ENCODE measurements at regions not wholly inside any gene's neighbourhood (a gene's known extent, or its start where the extent isn't known, plus 50 kb on each side); places are given as distances from the start of the nearest gene placed in this dataset.
"Not testable (repeated sequence)": the region's sequence is repeated elsewhere in the genome, so short reads cannot be mapped to it uniquely, and the experiment has no call there.

- DNase-seq, result no peak
These were observed 108.5 kb downstream of the KCNK1 start for GRCh38 chr1:233722212-233722979.

DNA sequence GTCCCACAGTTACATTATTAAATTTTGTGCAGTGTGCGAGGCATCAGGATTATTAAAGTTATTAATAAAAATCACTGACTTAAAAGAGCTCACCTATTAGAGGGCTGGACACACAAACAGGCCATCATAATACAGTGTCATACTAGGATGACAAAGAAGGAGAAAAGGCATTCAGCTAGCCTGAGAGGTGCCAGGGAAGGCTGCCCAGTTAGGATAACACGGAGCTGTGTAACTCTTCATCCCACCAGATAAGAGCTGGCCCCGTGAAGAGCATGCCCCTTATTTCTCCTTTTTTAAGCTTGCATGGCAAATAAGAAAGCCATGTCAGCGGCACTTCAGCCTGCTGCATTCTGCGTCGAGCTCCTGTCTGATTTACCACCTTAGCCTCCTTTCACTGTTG lies 109.5 kb downstream of the KCNK1 start:
- DNase-seq, result no peak

DNA sequence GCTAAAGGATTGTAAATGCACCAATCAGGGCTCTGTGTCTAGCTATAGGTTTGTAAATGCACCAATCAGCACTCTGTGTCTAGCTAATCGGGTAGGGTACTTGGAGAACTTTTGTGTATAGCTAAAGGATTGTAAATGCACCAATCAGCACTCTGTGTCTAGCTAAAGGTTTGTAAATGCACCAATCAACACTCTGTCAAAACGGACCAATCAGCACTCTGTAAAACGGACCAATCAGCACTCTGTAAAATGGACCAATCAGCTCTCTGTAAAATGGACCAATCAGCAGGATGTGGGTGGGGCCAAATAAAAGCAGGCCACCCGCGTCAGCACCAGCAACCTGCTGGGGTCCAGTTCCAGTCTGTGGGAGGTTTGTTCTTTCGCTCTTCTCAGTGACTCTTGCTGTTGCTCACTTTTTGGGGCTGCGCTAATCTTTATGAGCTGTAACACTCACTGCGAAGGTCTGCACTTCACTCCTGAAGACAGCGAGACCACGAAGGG lies 110.3 kb downstream of the KCNK1 start:
- not testable (repeated sequence) for DNase-seq

GRCh38 chr1:233725423-233725822 lies 111.5 kb downstream of the KCNK1 start:
- no peak for DNase-seq

DNA sequence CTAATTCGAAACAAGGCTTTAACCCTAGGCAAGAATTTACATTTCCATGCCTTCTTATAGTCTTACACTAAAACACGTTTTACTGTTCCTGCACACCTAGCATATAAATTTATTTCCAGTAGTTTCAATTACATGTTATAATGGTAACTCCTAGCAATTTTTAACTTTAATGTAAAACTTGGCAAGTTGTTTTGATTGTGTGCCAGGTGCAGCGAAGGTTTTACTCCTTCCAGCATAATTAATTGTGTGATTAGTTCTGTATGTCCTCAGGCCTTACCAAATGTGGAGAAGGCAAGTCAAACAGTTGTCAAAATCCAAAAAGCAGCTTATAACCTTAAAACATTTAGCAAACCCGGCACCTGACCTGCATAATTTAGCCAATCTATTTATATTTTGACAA lies 114.8 kb downstream of the KCNK1 start:
- DNase-seq, result no peak

GRCh38 chr1:233730380-233730779 lies 116.5 kb downstream of the KCNK1 start:
- DNase-seq, result no peak

- no peak for DNase-seq
These were observed 116.9 kb downstream of the KCNK1 start for GRCh38 chr1:233730809-233731208.

- no peak for DNase-seq
These were observed 118.3 kb downstream of the KCNK1 start for GRCh38 chr1:233732206-233732605.

GRCh38 chr1:233734456-233734855 lies 120.5 kb downstream of the KCNK1 start:
- DNase-seq, result no peak

GRCh38 chr1:233735331-233735730 lies 121.4 kb downstream of the KCNK1 start:
- DNase-seq, result no peak

GRCh38 chr1:233735847-233736246 lies 121.9 kb downstream of the KCNK1 start:
- DNase-seq, result no peak

- DNase-seq, result no peak
These were observed 123.4 kb downstream of the KCNK1 start for GRCh38 chr1:233737341-233737740.

DNA sequence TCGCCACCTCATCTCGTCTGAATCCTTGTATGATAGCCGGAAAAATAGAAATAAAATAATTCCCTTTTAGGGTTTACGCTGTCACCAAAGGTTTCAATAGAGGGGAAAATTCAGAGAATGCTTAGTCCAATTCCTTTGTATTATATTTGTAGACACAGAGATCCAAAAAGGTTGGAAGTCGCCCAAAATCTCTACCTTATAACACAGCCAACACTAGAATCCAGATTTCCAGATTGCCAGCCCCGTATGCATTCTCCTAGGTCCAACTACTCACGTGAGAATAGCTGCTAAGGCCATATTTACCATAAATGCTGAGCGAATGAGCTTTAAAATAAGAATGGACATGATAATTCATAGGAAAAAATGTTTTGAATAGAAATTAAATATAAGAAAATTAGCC lies 124.5 kb downstream of the KCNK1 start:
- DNase-seq, result no peak

DNA sequence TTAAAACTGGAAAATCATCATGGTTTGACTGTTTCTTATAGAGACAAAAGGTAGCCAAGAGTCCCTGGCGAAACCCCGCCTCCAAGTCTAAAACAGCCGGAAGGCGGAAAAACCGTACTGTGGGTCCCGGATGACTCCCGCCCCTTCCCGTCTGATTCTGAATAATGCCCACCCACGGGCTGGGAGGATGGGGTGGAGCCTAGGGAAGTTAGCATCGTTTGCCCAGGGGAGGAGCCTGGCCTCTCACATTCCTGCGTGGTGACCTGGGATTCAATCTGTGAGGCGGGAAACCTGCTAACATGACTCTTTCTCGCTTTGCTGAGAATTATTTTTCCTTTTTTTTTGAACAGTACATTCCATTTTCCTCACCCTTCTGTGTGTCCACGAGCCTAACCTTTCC lies 124.9 kb downstream of the KCNK1 start:
- DNase-seq, result no peak

GRCh38 chr1:233744779-233745513 lies 131.0 kb downstream of the KCNK1 start:
- no peak for DNase-seq

GRCh38 chr1:233750139-233750538 lies 136.2 kb downstream of the KCNK1 start:
- no peak for DNase-seq

DNA sequence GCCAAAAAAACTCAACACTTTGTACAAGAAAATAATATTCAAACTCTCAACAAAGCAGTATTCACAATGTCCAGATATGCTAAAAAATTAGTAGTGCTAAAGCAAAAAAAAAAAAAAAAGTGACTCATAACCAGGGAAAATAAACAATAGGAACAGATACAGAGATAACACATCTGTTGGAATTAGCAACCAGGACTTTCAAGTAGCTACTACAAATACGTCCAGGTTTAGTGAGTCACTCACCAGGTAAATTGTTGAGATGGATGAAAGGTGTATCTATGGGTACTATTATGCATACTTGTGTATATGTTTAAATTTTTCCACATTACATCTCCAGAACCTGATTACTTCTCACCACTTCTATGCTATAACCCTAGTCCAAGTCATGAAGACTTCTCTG lies 144.8 kb upstream of the SLC35F3 start:
- DNase-seq, result no peak

DNA sequence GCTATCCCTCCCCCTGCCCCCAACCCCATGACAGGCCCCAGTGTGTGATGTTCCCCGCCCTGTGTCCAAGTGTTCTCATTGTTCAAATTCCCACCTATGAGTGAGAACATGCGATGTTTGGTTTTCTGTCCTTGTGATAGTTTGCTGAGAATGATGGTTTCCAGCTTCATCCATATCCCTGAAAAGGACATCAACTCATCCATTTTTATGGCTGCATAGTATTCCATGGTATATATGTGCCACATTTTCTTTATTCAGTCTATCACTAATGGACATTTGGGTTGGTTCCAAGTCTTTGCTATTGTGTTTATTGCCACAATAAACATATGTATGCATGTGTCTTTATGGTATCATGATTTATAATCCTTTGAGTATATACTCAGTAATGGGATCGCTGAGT lies 140.2 kb upstream of the SLC35F3 start:
- not testable (repeated sequence) for DNase-seq

- DNase-seq, result no peak
These were observed 126.9 kb upstream of the SLC35F3 start for GRCh38 chr1:233777566-233777965.

DNA sequence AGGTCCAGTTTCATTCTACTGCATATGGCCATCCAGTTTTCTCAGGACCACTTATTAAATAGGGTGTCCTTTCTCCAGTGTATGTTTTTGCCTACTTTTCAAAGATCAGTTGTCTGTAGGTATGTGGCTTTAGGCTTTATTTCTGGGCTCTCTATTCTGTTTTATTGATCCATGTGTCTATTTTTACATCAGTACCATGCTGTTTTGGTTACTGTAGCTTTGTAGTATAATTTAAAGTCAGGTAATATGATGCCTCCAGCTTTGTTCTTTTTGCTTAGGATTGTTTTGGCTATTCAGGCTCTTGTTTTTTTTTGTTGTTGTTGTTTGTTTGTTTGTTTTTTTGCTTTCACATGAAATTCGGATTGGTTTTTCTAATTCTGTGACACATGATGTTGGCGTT lies 124.4 kb upstream of the SLC35F3 start:
- no peak for DNase-seq

DNA sequence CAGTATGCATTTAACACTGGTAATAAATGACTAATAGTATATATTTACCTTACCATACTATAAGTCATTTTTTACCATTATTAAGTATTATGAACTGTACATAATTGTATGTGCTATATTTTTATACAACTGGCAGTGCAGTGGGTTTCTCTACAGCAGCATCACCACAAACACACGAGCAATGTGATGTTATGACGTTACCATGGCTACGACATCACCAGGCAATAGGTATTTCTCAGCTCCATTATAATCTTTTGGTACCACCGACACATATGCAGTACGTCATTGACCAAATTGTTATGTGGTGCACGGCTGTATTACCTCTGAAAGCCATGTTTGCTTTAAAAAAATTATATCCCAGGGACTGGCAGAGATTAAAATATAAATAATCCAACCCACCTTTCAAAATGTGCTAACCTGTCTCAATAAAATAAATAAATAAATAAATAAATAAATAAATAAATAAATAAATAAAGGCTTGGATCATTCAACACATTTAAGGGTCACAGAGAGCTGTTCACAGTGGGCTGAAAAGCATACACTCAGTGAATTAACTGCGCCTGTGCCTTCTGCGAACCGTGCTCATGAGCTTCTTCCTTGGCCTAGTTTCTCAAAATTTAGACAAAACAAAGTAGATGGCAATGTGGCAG lies 121.4 kb upstream of the SLC35F3 start:
- no peak for DNase-seq

- no peak for DNase-seq
These were observed 116.9 kb upstream of the SLC35F3 start for GRCh38 chr1:233787599-233787998.

GRCh38 chr1:233788687-233789086 lies 115.8 kb upstream of the SLC35F3 start:
- DNase-seq, result no peak

GRCh38 chr1:233790121-233790520 lies 114.4 kb upstream of the SLC35F3 start:
- no peak for DNase-seq
